K562 (cell line): ENCODE measurements at regions not wholly inside any gene's neighbourhood (a gene's known extent, or its start where the extent isn't known, plus 50 kb on each side); places are given as distances from the start of the nearest gene placed in this dataset.

Source experiments
- ATAC-seq: fragments of 200-7000 bp; cut with Tn5 transposase; 3 replicates; pipeline ENCODE4 v1.9.1; 2020; ENCODE audit warnings: moderate library complexity
- BruUV-seq: library from RNA; stranded (reverse); fragments of 400-500 nt; replicated peaks from 2 replicates; lab custom pipeline; 2021; lab: Mats Ljungman, UMichigan
- CTCF ChIA-PET: fragments of 300-600 bp; formaldehyde crosslinking; extraction: SDS; loops from one replicate; lab custom pipeline; 2021; ENCODE audit warnings: low intra/inter-chr PET ratio; lab: Yijun Ruan, JAX
- POLR2A ChIA-PET: fragments of 300-600, 350-650 bp; sonication (Branson Sonifier 250); formaldehyde crosslinking; extraction: SDS; loops from one replicate; lab custom pipeline; 2021; ENCODE audit warnings: antibody characterized with exemption, inconsistent platforms; lab: Yijun Ruan, JAX
- DNase-seq, 4 experiments: peaks; one replicate each; pipeline versions ENCODE4 v3.0.0 to v3.0.0-alpha.2; 2011 to 2018; ENCODE audit warnings: low spot score in 3 of 4, mixed read lengths in 3 of 4; ENCODE audit errors: extremely low read depth in 1 of 4
- FAIRE-seq: peaks from 2 replicates; lab custom pipeline; 2011; peaks lifted over from hg19 to GRCh38; lab: Jason Lieb, UNC
- H2AFZ ChIP-seq: 2 replicates; pipeline ENCODE4 v1.6.0; 2011; ENCODE audit warnings: low read depth, low read length, control low read depth, inconsistent platforms
- H3K27ac ChIP-seq: fragments of 200-600 bp; 3 replicates; pipeline ENCODE4 v1.8.0; 2011; ENCODE audit warnings: low read depth, mild to moderate bottlenecking, control low read depth, inconsistent platforms, low read length, moderate library complexity, mixed read lengths; ENCODE audit errors: extremely low read depth
- H3K27me3 ChIP-seq, 2 experiments: fragments of 300-600 bp in 1 of 2; 2 replicates in 1 of 2; 3 replicates in 1 of 2; pipeline versions ENCODE4 v1.6.0 to v1.8.0; 2011; ENCODE audit warnings: inconsistent platforms in 2 of 2, low read length in 2 of 2, mild to moderate bottlenecking in 1 of 2, mixed read lengths in 1 of 2, moderate library complexity in 1 of 2; ENCODE audit not compliant: control insufficient read depth in 2 of 2, insufficient read depth in 2 of 2
- H3K36me3 ChIP-seq: fragments of 300-600 bp; 3 replicates; pipeline ENCODE4 v1.8.0; 2011; ENCODE audit warnings: mild to moderate bottlenecking, low read length, inconsistent platforms; ENCODE audit not compliant: control insufficient read depth, insufficient read depth
- H3K4me1 ChIP-seq, 2 experiments: fragments of 200-600 bp in 1 of 2; replicated peaks in 1 of 2; 2 replicates in 1 of 2; 3 replicates in 1 of 2; pipeline versions ENCODE4 v1.5.1 to v1.8.0; 2011; ENCODE audit warnings: inconsistent platforms in 2 of 2, low read length in 2 of 2, mild to moderate bottlenecking in 1 of 2, mixed read lengths in 1 of 2, moderate library complexity in 1 of 2; ENCODE audit not compliant: control insufficient read depth in 2 of 2, insufficient read depth in 2 of 2
- H3K4me2 ChIP-seq: 2 replicates; pipeline ENCODE4 v1.6.1; 2011; ENCODE audit warnings: low read length, control low read depth, inconsistent platforms, mixed read lengths; ENCODE audit not compliant: insufficient read depth
- H3K4me3 ChIP-seq: fragments of 200-600 bp; sonication (generic), shearing (Covaris generic); 2 replicates; pipeline ENCODE4 v1.5.1; 2016; ENCODE audit warnings: control low read depth, inconsistent platforms
- H3K79me2 ChIP-seq: fragments of 200-600 bp; 3 replicates; pipeline ENCODE4 v1.8.0; 2011; ENCODE audit warnings: low read length, inconsistent platforms; ENCODE audit not compliant: control insufficient read depth, insufficient read depth
- H3K9ac ChIP-seq, 2 experiments: 2 replicates each; pipeline versions ENCODE4 v1.6.0 to v1.6.1; 2011; ENCODE audit warnings: low read depth in 2 of 2, low read length in 2 of 2, control low read depth in 1 of 2, inconsistent platforms in 1 of 2, mild to moderate bottlenecking in 1 of 2, mixed read lengths in 1 of 2; ENCODE audit not compliant: insufficient read depth in 1 of 2
- H3K9me1 ChIP-seq: one replicate; pipeline ENCODE4 v1.6.0; 2011; ENCODE audit warnings: inconsistent platforms, mild to moderate bottlenecking, low read length, moderate library complexity; ENCODE audit not compliant: control insufficient read depth, insufficient read depth
- H3K9me3 ChIP-seq: replicated peaks from 2 replicates; pipeline ENCODE4 v1.5.1; 2011; ENCODE audit warnings: low read depth, low read length, inconsistent platforms; ENCODE audit not compliant: control insufficient read depth, insufficient read depth
- H4K20me1 ChIP-seq: replicated peaks from 2 replicates; pipeline ENCODE4 v1.6.1; 2011; ENCODE audit warnings: low read length, inconsistent platforms, mixed read lengths; ENCODE audit not compliant: control insufficient read depth, insufficient read depth
- EHMT2 ChIP-seq: fragments of 450-650 bp; IDR thresholded peaks from 2 replicates; pipeline ENCODE4 v1.6.1; 2018; ENCODE audit warnings: antibody characterized with exemption
- ELK3 ChIP-seq: fragments of 450-650 bp; formaldehyde crosslinking; IDR thresholded peaks from 2 replicates; pipeline ENCODE4 v1.4.0; 2020; ENCODE audit warnings: mild to moderate bottlenecking
- HBP1 ChIP-seq: fragments of 450-650 bp; formaldehyde crosslinking; IDR thresholded peaks from 2 replicates; pipeline ENCODE4 v1.4.0; 2022; ENCODE audit warnings: missing genetic modification characterization
- KAT8 ChIP-seq: fragments of 450-650 bp; IDR thresholded peaks from 2 replicates; pipeline ENCODE4 v1.6.1; 2016; ENCODE audit warnings: low read depth, mild to moderate bottlenecking
- MCM7 ChIP-seq, 2 experiments: fragments of 450-650 bp; IDR thresholded peaks; 2 replicates each; pipeline ENCODE4 v1.6.1; 2016 to 2018
- NCOA4 ChIP-seq: fragments of 450-650 bp; IDR thresholded peaks from 2 replicates; pipeline ENCODE4 v1.6.1; 2018; ENCODE audit warnings: mild to moderate bottlenecking; ENCODE audit not compliant: partially characterized antibody
- NEUROD1 ChIP-seq: fragments of 150-350 bp; IDR thresholded peaks from 2 replicates; pipeline ENCODE4 v1.6.1; 2014; ENCODE audit warnings: borderline replicate concordance, low read length, low read depth; ENCODE audit not compliant: partially characterized antibody
- NONO ChIP-seq, 2 experiments: fragments of 200-400 bp in 1 of 2; fragments of 450-650 bp in 1 of 2; formaldehyde crosslinking in 1 of 2; IDR thresholded peaks; 2 replicates each; pipeline ENCODE4 v1.6.1; 2017; ENCODE audit warnings: low read depth in 2 of 2, mild to moderate bottlenecking in 2 of 2, moderate library complexity in 2 of 2, low read length in 1 of 2
- RBM34 ChIP-seq: fragments of 200-400 bp; formaldehyde crosslinking; IDR thresholded peaks from 2 replicates; pipeline ENCODE4 v1.6.1; 2018; ENCODE audit warnings: low read length, borderline replicate concordance; ENCODE audit not compliant: insufficient read depth
- TBL1XR1 ChIP-seq, 2 experiments: IDR thresholded peaks; 2 replicates each; pipeline ENCODE4 v1.6.1; 2012; ENCODE audit warnings: improper control_type of control experiment in 2 of 2, low read length in 2 of 2, mild to moderate bottlenecking in 1 of 2
- ZBTB34 ChIP-seq: fragments of 250-450 bp; sonication (Bioruptor Pico); IDR thresholded peaks from 2 replicates; pipeline ENCODE4 v1.8.0; 2021; ENCODE audit warnings: mild to moderate bottlenecking, moderate library complexity
- ZFP1 ChIP-seq: fragments of 450-650 bp; formaldehyde crosslinking; IDR thresholded peaks from 2 replicates; pipeline ENCODE4 v1.4.0; 2020; ENCODE audit warnings: mild to moderate bottlenecking, mixed read lengths
- ZMIZ1 ChIP-seq, 2 experiments: fragments of 150-350 bp in 1 of 2; IDR thresholded peaks; 2 replicates each; pipeline ENCODE4 v1.6.1; 2012 to 2016; ENCODE audit warnings: low read depth in 2 of 2, low read length in 2 of 2, mild to moderate bottlenecking in 1 of 2, moderate library complexity in 1 of 2
- ZNF707 ChIP-seq: fragments of 250-450 bp; sonication (Bioruptor Pico); conservative IDR thresholded peaks from 2 replicates; pipeline ENCODE4 v1.8.0; 2022; ENCODE audit warnings: inconsistent platforms, mild to moderate bottlenecking, moderate library complexity
- ZNF766 ChIP-seq: fragments of 200-800 bp; sonication (Bioruptor generic); conservative IDR thresholded peaks from 2 replicates; pipeline ENCODE4 v1.6.1; 2016; ENCODE audit warnings: missing genetic modification characterization, missing compliant biosample characterization
- WGBS: fragments of 100-300 bp; shearing (Covaris generic); methylation state at CpG from one replicate; pipeline ENCODE4 v1.1.6; 2016; ENCODE audit warnings: low coverage, mixed read lengths; ENCODE audit not compliant: insufficient coverage; ENCODE audit errors: missing lambda C conversion rate; 5-methylcytosine and 5-hydroxymethylcytosine counted together
- in situ Hi-C: fragments of 300-500 bp; cut with MboI; formaldehyde crosslinking; loops from 4 replicates; pipeline ENCODE4 v1.15.0; 2018; ENCODE audit warnings: inconsistent platforms, mixed read lengths
- intact Hi-C: fragments of 100-400 bp; cut with micrococcal nuclease; formaldehyde crosslinking; loops from 2 replicates; pipeline ENCODE4 v1.14.2; 2022

GRCh38 chr17:70881093-70881492, 711.8 kb downstream of the KCNJ2 start:
- in situ Hi-C loops (no loop called here), intact Hi-C loops (no loop called here)
- H3K4me2 ChIP-seq: no peak overlapping the region
- H3K9ac ChIP-seq: no peak overlapping the region
- no TSS peak for BruUV-seq
- H3K27ac ChIP-seq: no peak overlapping the region
- no peaks in the 10 kb centered on the region for H3K9me1 ChIP-seq
- H3K36me3 ChIP-seq: no peaks in the 10 kb centered on the region
- no peaks in the 10 kb centered on the region for H4K20me1 ChIP-seq
- no peak for ATAC-seq
- H3K4me1 ChIP-seq: no peaks in the 10 kb centered on the region
- no peak for DNase-seq
- 0% methylated on average over 1 of the region's 1 CpG for WGBS
- H3K9me3 ChIP-seq: no peaks in the 10 kb centered on the region
- no peaks in the 10 kb centered on the region for H3K79me2 ChIP-seq
- no peak for FAIRE-seq
- ChIA-PET POLR2A (no interaction called here), CTCF (no interaction called here)
- H3K4me3 ChIP-seq: no peak overlapping the region
- no peaks in the 10 kb centered on the region for H3K27me3 ChIP-seq
- H2AFZ ChIP-seq: no peak overlapping the region
- TF ChIP-seq ZNF766 (CRISPR knock-in tag) (no peak), NCOA4 (no peak), EHMT2 (no peak), NEUROD1 (no peak), NONO (IDR thresholded peaks at IDR 0.05; ENCODE audit: low read depth in 2 of 2, low read length in 1 of 2) (no peak), ZBTB34 (no peak), HBP1 (no peak), ZFP1 (CRISPR knock-in tag) (no peak), RBM34 (no peak), MCM7 (IDR thresholded peaks at IDR 0.05) (no peak), ZNF707 (CRISPR knock-in tag) (no peak), TBL1XR1 (IDR thresholded peaks at IDR 0.05; ENCODE audit: low read length in 2 of 2) (no peak), KAT8 (no peak), ELK3 (CRISPR knock-in tag) (no peak), ZMIZ1 (IDR thresholded peaks at IDR 0.05; ENCODE audit: low read depth in 2 of 2, low read length in 2 of 2) (no peak)
